Activated gamma-delta T cell treated with anti-CD3 and anti-CD28 coated beads, Interleukin-2, amount 50 U/mL, for 16 hours (primary cell): ENCODE measurements at regions not wholly inside any gene's neighbourhood (a gene's known extent, or its start where the extent isn't known, plus 50 kb on each side); places are given as distances from the start of the nearest gene placed in this dataset.
"Not testable (repeated sequence)": the region's sequence is repeated elsewhere in the genome, so short reads cannot be mapped to it uniquely, and the experiment has no call there.

Source experiments
- DNase-seq: peaks from one replicate; pipeline ENCODE4 v3.0.0-alpha.2; 2020; ENCODE audit warnings: low read depth

DNA sequence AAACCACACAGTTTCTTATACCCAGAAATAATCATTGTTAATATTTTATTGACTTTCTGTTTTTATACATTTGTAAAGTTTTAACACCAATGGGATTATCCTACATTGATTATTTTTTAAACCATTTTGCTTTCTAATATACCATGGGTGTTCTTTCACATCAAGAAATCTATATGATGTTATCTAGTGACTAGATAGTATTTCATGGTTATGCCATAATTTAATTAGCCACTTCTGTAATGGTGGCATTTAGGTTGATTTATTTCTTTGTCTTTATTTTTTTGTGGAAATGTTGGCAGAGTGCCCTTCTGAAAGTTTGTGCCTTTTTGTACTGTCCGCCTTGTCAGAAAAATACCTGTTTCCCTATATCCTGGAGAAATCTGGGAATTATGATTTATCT lies 193.3 kb downstream of the CEP135 start:
- DNase-seq, result no peak

DNA sequence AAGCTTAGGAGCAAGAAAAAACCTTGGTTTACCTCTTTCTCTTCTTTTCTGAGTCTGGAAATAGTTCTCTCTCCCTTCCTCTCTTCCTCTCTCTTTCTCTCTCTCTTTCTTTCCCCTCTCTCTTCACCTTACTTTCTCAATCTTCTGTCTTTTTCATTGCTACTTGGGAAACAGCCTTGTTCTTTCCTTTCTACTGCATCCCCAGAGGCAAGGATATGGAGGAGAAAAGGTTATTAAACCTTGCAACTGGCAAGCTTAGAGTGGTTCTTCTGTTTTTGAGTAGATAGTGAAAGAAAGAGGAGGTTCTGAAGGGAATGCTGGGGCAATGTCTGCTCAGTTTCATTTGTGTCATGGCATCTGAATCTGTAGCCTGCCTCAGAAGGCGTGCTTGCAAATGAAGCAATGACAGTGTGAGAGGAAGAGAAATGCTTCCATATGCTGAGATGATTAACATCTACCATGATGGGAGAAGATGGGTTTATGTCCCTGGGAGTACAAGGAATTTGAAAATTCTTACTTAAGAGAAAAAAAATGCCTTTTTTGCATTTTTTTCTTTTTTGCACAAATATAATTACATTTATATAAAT lies 190.6 kb downstream of the CEP135 start:
- no peak for DNase-seq

GRCh38 chr4:56134834-56135233 lies 186.1 kb downstream of the CEP135 start:
- not testable (repeated sequence) for DNase-seq

DNA sequence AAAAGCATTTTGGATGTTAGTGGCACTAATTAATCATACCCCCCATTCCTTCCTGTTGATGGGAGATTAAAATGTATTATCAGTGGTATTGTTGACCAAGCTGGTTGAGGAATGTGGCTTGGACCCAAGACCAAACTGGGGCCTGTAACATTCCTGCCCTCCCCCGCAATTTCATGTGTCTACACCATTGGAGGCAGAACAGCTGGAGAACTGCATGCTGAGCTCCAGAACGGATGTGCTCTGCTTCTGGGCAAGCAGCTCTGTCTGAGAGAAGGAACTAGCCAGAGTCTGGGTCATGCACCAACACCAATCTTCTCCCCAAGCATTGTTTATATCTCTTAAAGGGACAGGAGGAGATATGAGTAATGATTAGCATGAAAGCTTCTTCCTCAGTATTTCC lies 185.5 kb downstream of the CEP135 start:
- no peak for DNase-seq

DNA sequence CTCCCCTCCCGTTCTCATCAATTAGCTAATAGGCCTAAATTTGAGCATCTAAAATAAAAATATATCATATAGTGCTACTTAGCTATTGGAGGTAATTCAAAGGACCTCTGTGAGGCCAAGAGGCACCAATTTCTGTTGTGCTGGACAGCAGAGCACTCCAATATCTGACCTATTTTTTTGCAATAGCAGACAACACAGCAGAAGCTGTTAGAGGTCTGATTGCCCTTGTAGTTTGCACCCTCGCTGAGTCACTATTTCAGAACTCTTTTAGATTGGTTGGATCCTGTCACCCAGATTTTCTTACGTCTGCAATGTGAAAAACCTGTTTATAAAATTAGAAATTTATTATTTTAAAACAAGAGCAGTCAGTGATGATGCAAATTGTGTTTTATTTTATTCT lies 184.1 kb downstream of the CEP135 start:
- no peak for DNase-seq

DNA sequence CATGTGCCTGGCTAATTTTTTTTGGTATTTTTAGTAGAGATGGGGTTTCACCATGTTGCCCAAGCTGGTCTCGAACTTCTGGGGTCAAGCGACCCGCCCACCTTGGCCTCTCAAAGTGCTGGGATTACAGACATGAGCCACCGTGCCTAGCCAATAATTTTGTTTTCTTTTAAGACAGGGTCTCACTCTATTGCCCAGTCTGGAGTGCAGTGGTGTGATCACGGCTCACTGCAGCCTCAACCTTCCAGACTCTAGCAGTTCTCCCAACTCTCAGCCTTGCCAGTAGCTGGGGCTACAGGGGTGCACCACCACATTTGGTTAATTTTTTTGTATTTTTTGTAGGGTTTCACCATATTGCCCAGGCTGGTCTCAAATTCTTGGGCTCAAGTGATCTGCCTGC lies 183.4 kb downstream of the CEP135 start:
- not testable (repeated sequence) for DNase-seq

- no peak for DNase-seq
These were observed 181.9 kb downstream of the CEP135 start for GRCh38 chr4:56130606-56131155.

GRCh38 chr4:56129431-56129861 lies 180.7 kb downstream of the CEP135 start:
- DNase-seq, result no peak

DNA sequence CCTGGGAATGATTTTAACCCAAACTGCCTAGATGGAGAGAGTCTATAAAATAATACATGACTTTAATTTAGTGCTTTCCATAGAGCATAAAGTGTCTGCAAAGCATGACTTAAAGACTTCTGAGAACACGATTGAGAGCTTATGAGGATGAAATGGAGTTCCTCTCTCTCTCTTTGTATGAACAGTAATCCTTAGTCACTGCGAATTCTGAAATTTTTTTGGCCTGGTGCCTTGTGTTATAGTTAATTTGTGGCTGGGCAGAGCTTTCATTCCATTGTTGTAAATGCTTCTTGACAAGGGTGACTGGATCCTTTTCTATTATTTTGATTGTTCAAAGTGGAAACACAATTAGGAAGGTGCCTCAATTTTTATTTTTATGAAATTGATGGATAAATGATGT lies 179.5 kb downstream of the CEP135 start:
- DNase-seq, result no peak

GRCh38 chr4:56127716-56128115 lies 179.0 kb downstream of the CEP135 start:
- DNase-seq, result no peak

GRCh38 chr4:56123547-56123946 lies 174.8 kb downstream of the CEP135 start:
- DNase-seq, result no peak

DNA sequence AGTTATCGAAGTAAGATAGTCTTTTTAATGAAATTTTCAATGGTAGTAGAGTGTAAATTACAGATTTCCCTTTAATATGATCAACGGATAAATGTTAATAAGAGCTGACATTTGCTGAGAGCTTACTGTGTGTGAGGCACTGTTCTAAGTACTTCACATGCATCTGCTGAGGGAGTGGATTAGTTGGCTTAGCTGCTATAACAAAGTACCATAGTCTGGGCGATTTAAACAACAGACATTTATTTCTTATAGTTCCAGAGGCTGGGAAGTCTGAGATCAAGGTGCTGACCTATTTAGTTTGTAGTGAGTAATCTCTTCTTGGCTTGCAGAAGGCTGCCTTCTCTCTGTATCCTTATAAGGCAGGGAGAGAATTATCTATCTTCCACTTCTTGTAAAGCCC lies 174.3 kb downstream of the CEP135 start:
- DNase-seq, result no peak

GRCh38 chr4:56118845-56119244 lies 170.1 kb downstream of the CEP135 start:
- no peak for DNase-seq

DNA sequence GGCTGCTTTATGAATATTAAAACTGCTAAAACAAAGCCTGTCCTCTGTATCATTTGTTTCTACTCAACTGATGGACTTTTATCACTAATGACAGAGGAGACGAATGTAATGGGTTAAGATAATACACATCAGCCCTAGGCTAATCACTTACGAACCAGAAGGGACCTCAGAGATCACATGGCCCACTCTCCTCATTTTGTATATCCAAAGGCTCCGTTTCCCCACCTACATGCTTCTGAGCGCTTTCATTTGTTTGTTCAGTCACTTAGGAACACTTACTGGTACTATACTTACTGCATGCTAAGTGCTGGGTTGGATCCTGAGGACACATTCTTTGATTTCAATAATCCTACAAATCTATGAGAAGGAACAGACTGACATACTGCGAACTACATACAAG lies 169.3 kb downstream of the CEP135 start:
- DNase-seq, result no peak

DNA sequence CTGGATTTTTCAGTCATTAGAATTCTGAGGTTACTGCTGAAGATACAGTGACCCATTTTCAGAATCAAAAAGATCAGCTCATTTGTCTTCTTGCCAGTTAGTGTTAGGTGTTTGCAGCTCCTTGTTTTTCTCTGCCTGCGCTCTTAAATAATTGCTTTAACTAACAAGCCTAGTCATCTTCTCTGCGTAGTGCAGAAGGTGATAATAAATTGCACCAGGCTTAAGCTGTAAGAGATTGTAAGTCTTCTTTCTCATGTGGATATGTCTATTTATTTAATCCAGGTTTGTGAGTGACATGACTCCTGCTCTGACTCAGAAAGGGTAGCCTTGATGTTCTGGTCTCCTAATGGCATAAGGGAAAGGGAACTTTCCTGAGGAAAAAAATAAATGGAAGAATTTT lies 167.2 kb downstream of the CEP135 start:
- no peak for DNase-seq

DNA sequence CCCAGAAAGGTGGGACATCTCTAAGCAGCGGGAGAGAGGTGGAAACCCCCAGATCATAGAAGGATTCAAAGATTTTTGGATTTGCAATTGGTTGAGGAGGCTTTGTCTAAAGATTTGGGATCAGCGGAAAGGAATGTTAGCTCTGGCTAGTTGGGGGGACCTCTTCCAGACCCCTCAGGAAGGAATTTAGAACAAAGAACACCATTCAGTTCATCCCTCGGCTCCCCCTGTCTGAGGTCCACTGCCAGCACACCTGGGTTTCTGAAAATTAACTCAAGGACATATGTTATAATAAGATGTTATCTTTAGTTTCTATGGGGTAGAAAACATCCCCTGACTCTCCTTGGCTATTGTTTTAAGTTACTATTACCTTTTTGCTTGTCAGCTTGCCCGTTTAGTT lies 163.6 kb downstream of the CEP135 start:
- no peak for DNase-seq

DNA sequence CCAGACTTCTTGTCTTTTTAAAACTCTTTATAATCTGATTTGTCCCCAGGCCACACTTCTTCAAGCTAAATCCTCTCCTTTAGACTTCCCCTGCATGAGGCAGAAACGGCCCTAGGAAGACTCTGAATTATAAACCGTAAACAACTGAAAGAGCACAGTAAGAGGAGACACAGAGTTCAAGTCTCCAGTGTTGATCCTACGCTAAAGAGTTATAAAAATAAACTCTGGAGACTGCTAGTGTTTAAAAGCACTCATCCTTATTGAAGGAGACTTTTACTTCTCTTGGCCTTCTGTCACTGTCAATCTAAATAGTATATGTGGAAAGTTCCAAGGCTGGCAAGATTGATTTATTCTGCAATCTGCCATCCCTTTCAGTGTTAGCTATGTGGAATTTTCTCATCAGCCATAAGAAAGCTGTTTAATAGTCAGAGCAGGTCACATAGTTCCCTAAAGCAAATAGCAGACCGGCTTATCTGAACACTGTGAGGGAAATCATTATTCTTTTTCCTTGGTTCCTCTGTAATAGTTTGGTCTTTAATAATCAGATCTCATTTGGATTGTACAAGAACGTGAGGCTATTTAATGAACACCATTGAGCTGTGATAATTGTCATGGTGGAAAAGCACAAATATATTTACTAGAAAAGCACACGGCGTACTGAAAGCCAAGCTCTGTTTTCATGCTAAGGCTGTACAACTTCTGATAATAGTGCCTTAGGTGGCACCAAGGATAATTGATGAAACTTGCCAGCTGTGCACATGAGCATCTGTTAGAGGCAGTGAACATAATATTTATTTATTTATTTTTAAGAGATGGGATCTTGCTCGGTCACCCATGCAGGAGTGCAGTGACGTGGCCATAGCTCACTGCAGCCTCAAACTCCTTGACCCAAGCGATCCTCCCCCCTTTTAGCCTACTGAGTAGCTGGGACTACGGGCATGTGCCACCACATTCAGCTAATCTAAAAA lies 157.7 kb downstream of the CEP135 start:
- no peak for DNase-seq

DNA sequence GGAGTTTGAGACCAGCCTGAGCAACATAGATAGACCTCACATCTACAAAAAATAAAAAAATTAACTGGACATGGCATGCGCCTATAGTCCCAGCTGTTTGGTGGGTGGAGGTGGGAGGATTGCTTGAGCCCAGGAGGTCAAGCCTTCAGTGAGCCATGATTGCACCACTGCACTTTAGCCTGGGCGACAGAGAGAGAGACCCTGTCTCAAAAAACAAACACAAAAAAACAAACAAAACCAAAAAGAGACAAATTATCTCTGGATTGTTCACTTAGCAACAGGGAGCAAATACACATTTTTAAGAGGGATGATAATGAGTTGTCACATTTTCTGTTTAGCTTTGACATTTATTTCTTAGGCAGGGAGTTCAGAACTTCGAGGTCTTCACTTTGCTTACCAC lies 155.4 kb downstream of the CEP135 start:
- no peak for DNase-seq

DNA sequence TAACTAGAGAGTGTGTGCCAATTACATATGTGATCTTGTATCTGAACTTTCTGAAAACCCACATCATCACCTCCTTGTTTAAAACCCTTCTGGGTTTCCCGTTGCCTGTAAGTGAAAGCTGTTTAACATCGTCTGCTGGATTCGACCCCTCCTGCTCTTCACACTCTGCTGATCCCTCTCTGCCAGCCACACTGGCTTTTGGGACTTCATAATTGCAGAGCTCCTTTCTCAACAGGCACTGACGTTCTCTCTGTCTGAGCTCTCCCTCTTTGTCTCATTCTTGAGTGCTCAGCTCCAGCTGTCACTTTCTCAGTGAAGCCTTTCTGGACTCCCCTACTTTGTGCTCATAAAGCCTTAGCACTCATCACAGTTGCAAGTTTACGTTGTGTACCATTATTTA lies 153.9 kb downstream of the CEP135 start:
- no peak for DNase-seq

- DNase-seq, result no peak
These were observed 150.6 kb downstream of the CEP135 start for GRCh38 chr4:56099378-56099786.

DNA sequence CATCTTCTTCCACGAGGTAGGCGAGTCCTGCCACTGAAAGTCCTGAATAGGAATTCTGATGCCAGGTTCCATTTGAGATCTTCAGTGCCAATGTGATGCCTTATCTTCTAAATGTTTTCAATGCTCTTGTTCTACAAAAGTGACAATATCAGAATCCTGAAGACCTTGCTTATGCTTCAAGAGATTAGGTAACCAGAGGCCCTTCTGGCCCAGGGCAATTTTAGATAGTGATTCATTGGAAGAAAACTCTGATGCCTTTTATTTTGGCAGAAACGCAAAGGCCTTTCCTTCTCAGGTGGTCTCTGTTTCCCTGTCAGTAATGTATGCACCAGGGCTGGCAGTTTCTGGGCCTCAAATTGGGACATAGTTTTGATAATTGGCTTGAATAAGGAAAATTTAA lies 144.8 kb downstream of the CEP135 start:
- no peak for DNase-seq

DNA sequence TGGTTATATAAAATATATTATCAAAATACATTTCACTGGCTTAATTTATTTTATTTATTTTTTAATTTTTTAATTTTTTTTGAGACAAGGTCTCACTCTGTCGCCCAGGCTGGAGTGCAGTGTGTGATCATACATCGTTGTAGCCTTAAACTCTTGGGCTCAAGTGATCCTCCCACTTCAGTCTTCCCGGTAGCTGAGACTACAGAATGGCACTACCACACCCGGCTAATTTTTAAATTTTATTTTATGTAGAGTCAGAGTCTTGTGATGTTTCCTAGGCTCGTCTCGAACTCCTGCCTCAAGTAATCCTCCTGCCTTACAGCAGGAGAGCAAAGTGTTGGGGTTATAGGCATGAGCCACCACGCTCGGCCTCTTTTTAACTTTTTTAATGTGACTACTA lies 143.8 kb downstream of the CEP135 start:
- no peak for DNase-seq

DNA sequence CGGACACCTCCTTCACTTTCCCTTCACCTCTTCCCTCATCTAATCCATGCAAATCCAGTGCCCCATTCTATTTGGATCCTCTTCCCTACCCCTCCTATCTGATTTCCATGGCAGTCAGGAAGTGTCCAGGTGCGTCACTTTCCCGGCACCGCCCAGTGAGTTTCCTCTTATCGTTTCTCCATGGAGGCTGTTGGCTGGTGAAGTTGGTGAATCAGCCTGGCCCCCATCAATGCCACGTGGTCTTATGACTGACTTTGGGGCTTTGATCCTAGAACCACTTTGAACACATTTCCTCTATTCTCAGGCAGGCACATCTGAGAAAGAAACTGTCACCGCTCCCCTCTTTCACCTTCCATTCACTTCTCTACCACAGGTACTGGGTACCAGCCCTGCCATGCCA lies 137.8 kb downstream of the CEP135 start:
- no peak for DNase-seq
